Upper lobe of left lung (tissue), 4 donors: ENCODE measurements at regions not wholly inside any gene's neighbourhood (a gene's known extent, or its start where the extent isn't known, plus 50 kb on each side); places are given as distances from the start of the nearest gene placed in this dataset.

ENCODE experiments used
- EP300 ChIP-seq, 4 donors: sonication (generic); formaldehyde crosslinking; IDR thresholded peaks; one replicate each; pipeline ENCODE4 v1.5.1; 2017; ENCODE audit warnings: antibody characterized with exemption in 4 of 4, control low read depth in 2 of 4
- POLR2A ChIP-seq, 4 donors: fragments of 450-650 bp; IDR thresholded peaks; one replicate each; pipeline ENCODE4 v1.5.1; 2016 to 2017; ENCODE audit warnings: antibody characterized with exemption in 4 of 4, mild to moderate bottlenecking in 2 of 4
- POLR2AphosphoS5 ChIP-seq, 2 donors: sonication (generic); formaldehyde crosslinking; IDR thresholded peaks; one replicate each; pipeline ENCODE4 v1.5.1; 2017; ENCODE audit warnings: antibody characterized with exemption in 2 of 2
- TF ChIP-seq, protein P1 (sequence below), 6 experiments: fragments of 450-650 bp in 4 of 6; fragments of 200-600 bp in 2 of 6; sonication (generic) in 2 of 6; IDR thresholded peaks; one replicate each; pipeline ENCODE4 v1.5.1; 2016 to 2019; ENCODE audit warnings: antibody characterized with exemption in 6 of 6

DNA sequence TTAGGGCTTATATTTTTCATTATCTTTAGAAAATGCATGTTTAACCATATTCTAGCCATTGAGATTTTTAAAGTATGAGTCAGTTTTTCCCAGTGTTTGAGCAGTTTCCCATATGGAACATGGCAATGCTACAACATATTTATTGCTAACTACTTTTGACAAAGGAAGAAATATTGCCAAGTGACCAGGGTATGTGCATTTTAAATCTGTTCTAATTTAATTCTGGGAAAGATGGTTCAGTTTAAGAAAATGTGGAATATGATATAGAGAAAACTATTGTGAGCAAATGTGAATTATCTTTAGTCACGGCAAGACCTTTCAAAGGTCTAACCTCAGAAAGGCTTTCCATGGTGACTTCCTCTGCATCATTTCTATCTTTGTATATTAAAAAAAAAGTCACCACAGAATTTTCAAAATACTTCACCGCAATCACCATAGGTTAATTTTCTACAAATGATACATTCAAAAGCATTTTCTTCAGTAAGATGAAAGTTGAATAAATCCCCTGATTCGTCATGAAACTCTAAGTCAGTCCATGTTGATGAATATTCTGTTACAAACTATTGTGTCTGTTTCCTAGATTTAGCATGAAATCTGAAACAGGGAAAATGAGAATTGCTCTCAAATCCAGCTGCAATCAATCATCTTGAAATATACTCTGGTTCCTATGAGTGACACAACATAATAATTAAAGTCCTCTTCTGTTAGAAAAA is 2349.0 kb upstream of the TENM3 start:
- TF ChIP-seq EP300 (IDR thresholded peaks at IDR 0.05) (no peak), POLR2A (IDR thresholded peaks at IDR 0.05) (no peak), POLR2AphosphoS5 (IDR thresholded peaks at IDR 0.05) (no peak)
- TF ChIP-seq, protein P1, sequence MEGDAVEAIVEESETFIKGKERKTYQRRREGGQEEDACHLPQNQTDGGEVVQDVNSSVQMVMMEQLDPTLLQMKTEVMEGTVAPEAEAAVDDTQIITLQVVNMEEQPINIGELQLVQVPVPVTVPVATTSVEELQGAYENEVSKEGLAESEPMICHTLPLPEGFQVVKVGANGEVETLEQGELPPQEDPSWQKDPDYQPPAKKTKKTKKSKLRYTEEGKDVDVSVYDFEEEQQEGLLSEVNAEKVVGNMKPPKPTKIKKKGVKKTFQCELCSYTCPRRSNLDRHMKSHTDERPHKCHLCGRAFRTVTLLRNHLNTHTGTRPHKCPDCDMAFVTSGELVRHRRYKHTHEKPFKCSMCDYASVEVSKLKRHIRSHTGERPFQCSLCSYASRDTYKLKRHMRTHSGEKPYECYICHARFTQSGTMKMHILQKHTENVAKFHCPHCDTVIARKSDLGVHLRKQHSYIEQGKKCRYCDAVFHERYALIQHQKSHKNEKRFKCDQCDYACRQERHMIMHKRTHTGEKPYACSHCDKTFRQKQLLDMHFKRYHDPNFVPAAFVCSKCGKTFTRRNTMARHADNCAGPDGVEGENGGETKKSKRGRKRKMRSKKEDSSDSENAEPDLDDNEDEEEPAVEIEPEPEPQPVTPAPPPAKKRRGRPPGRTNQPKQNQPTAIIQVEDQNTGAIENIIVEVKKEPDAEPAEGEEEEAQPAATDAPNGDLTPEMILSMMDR (IDR thresholded peaks at IDR 0.05): no peak
